ENCODE measurements at regions not wholly inside any gene's neighbourhood (a gene's known extent, or its start where the extent isn't known, plus 50 kb on each side); places are given as distances from the start of the nearest gene placed in this dataset.
A peak's percentile ranks its signal among the peaks of the same experiment; 100 is the strongest.
"Not testable (repeated sequence)": the region's sequence is repeated elsewhere in the genome, so short reads cannot be mapped to it uniquely, and the experiment has no call there.

GRCh38 chr12:74595696-74596095 is 58.1 kb downstream of the ATXN7L3B start:
- no peak for DNase-seq

GRCh38 chr12:74598819-74599218 is 61.2 kb downstream of the ATXN7L3B start:
- no peak for DNase-seq

GRCh38 chr12:74599932-74600331 is 62.3 kb downstream of the ATXN7L3B start:
- DNase-seq = peak; percentile 12

- DNase-seq = not testable (repeated sequence)
These were observed 63.2 kb downstream of the ATXN7L3B start for GRCh38 chr12:74600817-74601216.

GRCh38 chr12:74602881-74603672 is 65.4 kb downstream of the ATXN7L3B start:
- peak; percentile 31 for DNase-seq

GRCh38 chr12:74608231-74608775 is 70.7 kb downstream of the ATXN7L3B start:
- no peak for DNase-seq

- no peak for DNase-seq
These were observed 73.1 kb downstream of the ATXN7L3B start for GRCh38 chr12:74610711-74611110.

- DNase-seq = peak; percentile 44
These were observed 76.8 kb downstream of the ATXN7L3B start for GRCh38 chr12:74614426-74614825.

- peak; percentile 46 for DNase-seq
These were observed 81.4 kb downstream of the ATXN7L3B start for GRCh38 chr12:74619084-74619483.

- DNase-seq = no peak
These were observed 82.2 kb downstream of the ATXN7L3B start for GRCh38 chr12:74619884-74620283.

GRCh38 chr12:74620921-74621320 is 83.3 kb downstream of the ATXN7L3B start:
- DNase-seq = no peak

- DNase-seq = peak; percentile 89
These were observed 86.6 kb downstream of the ATXN7L3B start for GRCh38 chr12:74624201-74624600.

- no peak for DNase-seq
These were observed 88.8 kb downstream of the ATXN7L3B start for GRCh38 chr12:74626397-74626796.

- DNase-seq = no peak
These were observed 103.6 kb downstream of the ATXN7L3B start for GRCh38 chr12:74641262-74641661.

GRCh38 chr12:74641694-74642093 is 104.1 kb downstream of the ATXN7L3B start:
- DNase-seq = peak; percentile 32

- DNase-seq = no peak
These were observed 107.0 kb downstream of the ATXN7L3B start for GRCh38 chr12:74644681-74645080.

- peak; percentile 88 for DNase-seq
These were observed 109.2 kb downstream of the ATXN7L3B start for GRCh38 chr12:74646831-74647230.

- DNase-seq = no peak
These were observed 109.6 kb downstream of the ATXN7L3B start for GRCh38 chr12:74647256-74647655.

GRCh38 chr12:74656251-74656650 is 118.6 kb downstream of the ATXN7L3B start:
- DNase-seq = no peak

- no peak for DNase-seq
These were observed 122.8 kb downstream of the ATXN7L3B start for GRCh38 chr12:74660442-74660841.

- no peak for DNase-seq
These were observed 126.3 kb downstream of the ATXN7L3B start for GRCh38 chr12:74663958-74664357.

- no peak for DNase-seq
These were observed 128.1 kb downstream of the ATXN7L3B start for GRCh38 chr12:74665690-74666089.

GRCh38 chr12:74671421-74671820 is 133.8 kb downstream of the ATXN7L3B start:
- no peak for DNase-seq

- not testable (repeated sequence) for DNase-seq
These were observed 139.3 kb downstream of the ATXN7L3B start for GRCh38 chr12:74676955-74677354.

- DNase-seq = no peak
These were observed 147.8 kb downstream of the ATXN7L3B start for GRCh38 chr12:74685385-74685784.
